Endothelial cell of umbilical vein (primary cell): ENCODE measurements at regions not wholly inside any gene's neighbourhood (a gene's known extent, or its start where the extent isn't known, plus 50 kb on each side); places are given as distances from the start of the nearest gene placed in this dataset.

Source experiments
- EZH2 ChIP-seq: IDR thresholded peaks from 2 replicates; pipeline ENCODE4 v1.6.1; 2012; ENCODE audit warnings: borderline replicate concordance, low read depth, mild to moderate bottlenecking, moderate library complexity, low read length, inconsistent platforms; ENCODE audit not compliant: severe bottlenecking
- POLR2A ChIP-seq: IDR thresholded peaks from 2 replicates; pipeline ENCODE4 v1.6.1; 2012; ENCODE audit warnings: low read depth, mild to moderate bottlenecking, control low read depth, low read length
- POLR2AphosphoS5 ChIP-seq: IDR thresholded peaks from 2 replicates; pipeline ENCODE4 v1.6.1; 2012; ENCODE audit warnings: low read depth, mild to moderate bottlenecking, control low read depth, low read length, moderate library complexity; ENCODE audit not compliant: insufficient read depth
- TF ChIP-seq, protein P1 (sequence below), 2 donors: IDR thresholded peaks; 1 replicate in 1 of 2; 2 replicates in 1 of 2; pipeline ENCODE4 v1.5.1; 2011; ENCODE audit warnings: low read length in 2 of 2, mild to moderate bottlenecking in 2 of 2, moderate library complexity in 2 of 2, control low read depth in 1 of 2, inconsistent platforms in 1 of 2, low read depth in 1 of 2; ENCODE audit not compliant: insufficient read depth in 1 of 2; ENCODE audit errors: extremely low read depth in 1 of 2

- no peak for TF ChIP-seq POLR2AphosphoS5
- no peak for TF ChIP-seq EZH2
- TF ChIP-seq POLR2A, result no peak
- TF ChIP-seq, protein P1, sequence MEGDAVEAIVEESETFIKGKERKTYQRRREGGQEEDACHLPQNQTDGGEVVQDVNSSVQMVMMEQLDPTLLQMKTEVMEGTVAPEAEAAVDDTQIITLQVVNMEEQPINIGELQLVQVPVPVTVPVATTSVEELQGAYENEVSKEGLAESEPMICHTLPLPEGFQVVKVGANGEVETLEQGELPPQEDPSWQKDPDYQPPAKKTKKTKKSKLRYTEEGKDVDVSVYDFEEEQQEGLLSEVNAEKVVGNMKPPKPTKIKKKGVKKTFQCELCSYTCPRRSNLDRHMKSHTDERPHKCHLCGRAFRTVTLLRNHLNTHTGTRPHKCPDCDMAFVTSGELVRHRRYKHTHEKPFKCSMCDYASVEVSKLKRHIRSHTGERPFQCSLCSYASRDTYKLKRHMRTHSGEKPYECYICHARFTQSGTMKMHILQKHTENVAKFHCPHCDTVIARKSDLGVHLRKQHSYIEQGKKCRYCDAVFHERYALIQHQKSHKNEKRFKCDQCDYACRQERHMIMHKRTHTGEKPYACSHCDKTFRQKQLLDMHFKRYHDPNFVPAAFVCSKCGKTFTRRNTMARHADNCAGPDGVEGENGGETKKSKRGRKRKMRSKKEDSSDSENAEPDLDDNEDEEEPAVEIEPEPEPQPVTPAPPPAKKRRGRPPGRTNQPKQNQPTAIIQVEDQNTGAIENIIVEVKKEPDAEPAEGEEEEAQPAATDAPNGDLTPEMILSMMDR (IDR thresholded peaks at IDR 0.05; ENCODE audit: extremely low read depth in 1 of 2, insufficient read depth in 1 of 2, low read depth in 1 of 2, low read length in 2 of 2), result no peak
Observed at GRCh38 chr12:130246560-130246959, 84.3 kb downstream of the FZD10 start.
